HG02610 (cell line): ENCODE measurements at regions not wholly inside any gene's neighbourhood (a gene's known extent, or its start where the extent isn't known, plus 50 kb on each side); places are given as distances from the start of the nearest gene placed in this dataset.
A peak's percentile ranks its signal among the peaks of the same experiment; 100 is the strongest.

Experiments
- ATAC-seq: cut with Tn5 transposase; IDR thresholded peaks from one replicate; pipeline ENCODE4 v1.9.1; 2021; ENCODE audit warnings: mild to moderate bottlenecking, moderate library complexity; ENCODE audit not compliant: unreplicated experiment

DNA sequence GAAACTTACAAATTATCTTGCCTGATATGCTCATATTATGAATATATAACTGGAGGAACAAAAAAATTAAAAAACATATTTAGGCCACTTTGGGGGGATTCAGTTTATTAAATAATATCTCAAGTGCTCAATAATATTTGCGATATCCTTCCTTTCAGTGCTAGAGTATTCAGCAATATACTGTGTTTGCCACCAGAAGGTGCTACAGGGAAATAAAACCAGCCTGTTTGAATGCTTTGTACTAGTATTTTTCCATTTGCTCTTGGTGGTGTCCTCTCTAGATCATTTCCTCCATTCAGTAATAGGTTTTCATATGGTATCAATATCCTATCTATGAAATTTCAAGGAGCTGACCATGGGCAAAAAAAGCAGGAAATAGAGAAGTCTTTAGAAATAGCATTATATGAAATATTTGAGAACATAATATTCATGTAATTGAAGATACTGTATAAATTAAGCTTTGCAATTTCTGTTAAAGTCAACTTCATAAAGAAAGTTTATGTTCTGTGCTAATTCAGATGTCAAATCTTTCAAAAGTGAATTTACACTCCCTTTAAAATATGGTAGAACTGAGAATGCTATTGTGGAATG is 106.2 kb upstream of the NAV3 start:
- no peak for ATAC-seq

DNA sequence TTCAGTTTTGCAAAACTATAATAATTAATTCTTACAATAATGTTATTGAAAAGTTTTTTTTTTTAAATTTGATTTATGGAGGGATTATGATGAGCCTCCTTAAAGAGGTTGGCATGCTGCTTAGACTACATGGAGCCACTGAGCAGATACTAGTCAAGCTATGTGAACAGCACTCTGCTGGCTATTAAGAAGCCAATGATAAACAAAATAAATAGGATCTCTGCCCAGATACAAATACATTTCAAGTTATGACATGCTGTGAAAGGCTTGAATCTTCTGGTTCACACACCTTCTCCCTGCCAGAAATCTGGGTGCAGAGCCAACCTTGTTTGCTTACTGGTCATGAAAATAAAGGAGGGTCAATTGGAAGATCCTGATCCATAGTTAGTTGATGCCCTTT is 107.4 kb upstream of the NAV3 start:
- ATAC-seq, result no peak

DNA sequence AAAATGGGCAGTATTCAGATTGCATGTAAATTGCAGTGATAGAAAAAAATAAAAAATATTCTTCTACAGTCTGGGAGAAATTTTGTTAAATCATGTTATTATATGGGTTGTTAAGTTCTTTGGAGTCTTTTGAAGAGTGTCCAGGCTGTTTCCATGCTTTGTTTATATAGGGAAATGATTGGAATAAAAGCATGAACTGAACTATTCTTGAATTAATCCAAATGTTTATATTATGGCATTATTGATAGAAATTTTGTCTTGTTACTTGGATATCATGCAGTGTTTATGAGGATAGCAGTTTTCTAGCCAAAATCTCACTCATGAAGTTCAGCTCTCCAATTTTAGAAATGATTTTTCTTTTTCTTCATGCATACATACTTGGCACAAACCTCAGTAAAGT is 108.2 kb upstream of the NAV3 start:
- no peak for ATAC-seq

DNA sequence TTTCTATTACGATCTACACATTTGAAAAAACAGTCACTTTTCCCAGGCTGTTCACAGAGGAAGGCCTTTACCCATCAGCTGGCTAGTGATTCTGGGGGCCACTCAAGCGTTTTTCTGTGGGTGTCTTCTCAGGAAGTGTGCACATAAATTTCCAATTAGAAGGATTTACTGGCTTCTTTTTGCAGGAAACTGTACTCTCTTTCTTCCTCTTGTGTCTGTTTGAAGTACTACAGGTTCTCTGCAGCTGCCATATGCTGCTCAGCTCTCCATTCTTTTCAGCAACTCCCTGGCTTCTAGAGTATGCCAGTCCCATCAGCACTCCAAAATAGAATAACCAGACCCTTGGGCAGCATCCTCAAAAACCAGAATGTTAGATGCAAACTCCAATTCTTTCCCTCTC is 110.4 kb upstream of the NAV3 start:
- ATAC-seq, result no peak

DNA sequence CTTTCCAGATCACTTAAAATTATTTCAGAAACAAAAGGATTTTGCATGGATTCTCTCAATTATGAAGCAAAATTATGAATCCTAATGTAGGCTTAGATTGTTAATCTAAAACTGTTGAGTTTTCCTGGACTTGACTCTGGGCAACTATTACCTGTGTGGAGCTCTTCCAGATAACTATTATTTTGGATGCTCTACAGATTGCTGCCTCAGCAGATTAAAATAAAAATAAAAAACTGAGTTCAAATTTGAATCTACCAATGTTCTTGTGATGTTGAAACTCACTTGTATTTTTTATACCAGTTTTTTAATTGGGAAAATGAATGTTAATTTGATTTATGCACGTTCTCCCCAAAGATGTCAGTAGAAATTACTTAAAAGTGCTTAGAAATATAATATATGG is 120.5 kb upstream of the NAV3 start:
- ATAC-seq, result no peak

DNA sequence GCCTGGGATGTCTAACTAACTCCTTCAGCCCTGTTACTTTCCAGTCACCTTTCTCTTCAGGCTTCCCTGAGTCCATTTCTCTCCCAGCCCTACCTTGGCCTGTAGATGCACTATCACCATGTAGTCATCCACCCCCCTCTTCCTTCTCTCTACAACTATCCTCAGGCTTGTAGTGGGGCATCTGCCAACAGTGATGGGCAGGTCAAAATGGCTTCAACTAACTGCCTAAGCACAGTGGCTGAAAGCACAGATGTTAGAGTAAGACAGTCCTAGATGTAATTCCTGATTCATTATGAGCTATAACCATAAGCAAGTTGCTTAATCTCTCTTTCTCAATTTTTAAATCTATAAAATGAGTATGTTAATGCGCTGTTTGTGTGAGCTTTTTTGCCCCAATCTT is 133.6 kb upstream of the NAV3 start:
- ATAC-seq, result no peak

DNA sequence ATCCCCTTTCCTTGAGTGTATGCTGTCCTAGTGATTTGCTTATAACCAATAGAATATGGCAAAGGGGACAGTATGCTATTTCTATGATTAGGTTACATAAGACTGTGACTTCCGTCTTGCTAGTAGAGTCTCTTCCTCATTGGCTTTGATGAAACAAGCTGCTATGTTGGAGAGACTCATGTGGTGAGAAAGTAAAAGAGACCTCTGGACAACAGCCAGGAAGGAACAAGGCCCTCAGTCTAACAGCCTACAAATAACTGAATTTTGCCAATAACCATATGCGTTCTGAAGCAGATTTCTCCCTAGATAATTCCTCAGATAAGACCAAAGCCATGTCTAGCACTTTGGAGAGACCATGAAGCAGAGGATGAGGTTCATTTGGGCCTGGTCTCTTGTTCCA is 134.5 kb upstream of the NAV3 start:
- ATAC-seq, result no peak

DNA sequence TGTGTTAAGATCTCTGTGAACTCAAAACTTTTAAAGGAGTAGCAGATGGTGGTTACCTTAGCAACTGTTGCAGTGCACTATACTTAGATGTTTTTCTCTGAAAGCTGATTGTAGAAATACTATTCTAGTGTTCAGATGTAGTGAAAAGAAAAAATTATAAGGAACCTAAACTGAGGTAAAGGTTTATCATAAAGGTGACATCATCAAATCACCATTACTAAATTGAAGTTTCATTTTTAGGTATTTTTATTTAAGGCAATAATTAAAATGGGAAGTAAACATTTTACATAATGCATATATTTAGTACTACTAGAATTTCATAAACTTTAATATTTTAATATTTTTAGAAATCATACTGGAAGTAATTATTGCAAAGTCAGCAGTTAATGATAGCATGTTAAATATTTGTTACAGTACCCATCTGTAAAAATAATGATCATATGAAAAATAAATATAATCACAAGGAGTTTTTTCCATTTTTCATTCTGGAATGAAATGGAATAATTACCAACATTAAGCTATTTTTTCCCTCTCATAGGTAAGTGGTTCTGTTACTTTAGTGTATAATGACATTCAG is 141.1 kb upstream of the NAV3 start:
- ATAC-seq, result no peak

DNA sequence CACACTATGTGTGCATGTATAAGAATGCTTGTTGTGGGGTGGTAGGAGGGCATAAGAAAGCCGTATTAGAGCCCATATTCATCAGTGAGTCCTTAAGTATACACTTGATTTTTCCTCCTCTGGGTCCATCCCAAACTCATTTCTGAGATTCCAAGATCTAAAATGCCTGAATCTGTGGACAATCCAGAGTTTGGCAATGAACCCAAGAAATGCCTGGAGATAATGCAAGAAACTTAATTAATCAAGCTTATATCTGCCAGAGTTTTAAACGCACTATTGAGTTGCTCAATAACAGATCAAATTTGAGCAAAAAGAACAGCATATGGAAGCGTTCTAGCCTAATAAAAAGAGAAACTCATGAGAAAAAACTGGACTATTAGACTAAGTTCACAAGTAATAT is 143.4 kb upstream of the NAV3 start:
- no peak for ATAC-seq

DNA sequence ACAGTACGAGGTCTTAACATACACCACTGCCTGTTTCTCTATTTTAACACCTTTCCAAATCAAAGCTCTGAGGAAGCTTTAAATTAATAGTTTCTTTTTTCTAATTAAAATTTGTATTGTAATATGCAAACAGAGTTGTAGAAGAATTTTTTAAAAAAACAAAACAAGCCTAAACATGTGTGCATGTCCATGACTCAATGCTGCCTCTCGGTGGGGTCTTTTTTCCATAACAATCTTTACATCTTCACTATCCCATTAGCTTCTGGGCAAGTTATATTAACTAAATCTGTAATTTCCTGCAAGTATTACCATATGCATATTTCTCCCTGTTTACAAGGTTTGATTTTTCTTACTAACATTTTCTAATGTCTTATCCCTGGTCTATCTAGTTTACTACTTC is 143.9 kb upstream of the NAV3 start:
- ATAC-seq, result no peak

DNA sequence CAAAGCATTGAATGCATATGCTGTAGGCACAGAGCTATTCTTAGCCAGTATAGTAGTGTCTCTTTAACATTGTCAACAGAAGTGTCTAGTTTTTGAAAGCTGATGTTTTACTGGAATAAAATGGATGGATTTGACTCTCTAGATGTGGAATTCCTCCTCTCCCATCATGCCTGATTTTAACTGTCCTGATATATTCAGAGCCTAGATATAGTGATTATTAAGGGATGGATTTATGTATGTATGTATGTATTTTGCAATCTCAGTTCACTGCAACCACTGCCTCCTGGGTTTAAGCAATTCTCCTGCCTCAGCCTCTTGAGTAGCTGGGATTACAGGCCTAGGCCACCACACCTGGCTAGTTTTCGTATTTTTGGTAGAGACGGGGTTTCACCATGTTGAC is 144.8 kb upstream of the NAV3 start:
- ATAC-seq, result no peak

DNA sequence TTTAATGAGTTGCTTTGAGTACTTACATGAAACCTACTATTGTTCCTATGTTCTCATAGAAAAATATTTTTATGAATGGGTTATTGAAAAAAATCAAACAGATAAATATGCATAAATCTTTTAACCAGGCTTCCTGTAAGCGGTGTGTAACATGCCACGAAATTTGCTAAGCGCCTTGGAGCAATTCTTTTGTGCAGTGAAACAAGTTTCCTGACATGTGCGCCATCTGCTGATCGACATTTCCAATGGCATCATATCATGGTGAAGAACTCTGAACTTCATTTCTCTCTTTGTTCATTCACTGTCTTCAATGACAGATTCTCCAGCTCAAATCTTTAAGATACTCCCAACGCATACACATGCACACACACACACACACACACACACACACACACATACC is 145.6 kb upstream of the NAV3 start:
- peak; percentile 66 for ATAC-seq

DNA sequence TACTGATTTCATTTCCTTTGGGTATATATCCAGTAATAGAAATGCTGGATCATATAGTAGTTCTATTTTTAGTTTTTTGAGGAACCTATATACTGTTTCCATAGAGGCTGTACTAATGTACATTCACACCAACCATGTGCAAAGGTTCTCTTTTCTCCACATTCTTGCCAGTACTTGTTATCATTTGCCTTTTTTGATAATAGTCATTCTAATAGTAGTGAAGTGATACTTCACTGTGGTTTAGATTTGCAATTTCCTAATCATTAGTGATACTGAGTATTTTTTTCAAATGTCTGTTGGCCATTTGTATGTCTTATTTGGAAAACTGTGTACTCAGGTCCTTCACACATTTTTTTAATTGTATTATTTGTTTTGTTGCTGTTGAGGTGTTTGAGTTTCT is 148.2 kb upstream of the NAV3 start:
- no peak for ATAC-seq

DNA sequence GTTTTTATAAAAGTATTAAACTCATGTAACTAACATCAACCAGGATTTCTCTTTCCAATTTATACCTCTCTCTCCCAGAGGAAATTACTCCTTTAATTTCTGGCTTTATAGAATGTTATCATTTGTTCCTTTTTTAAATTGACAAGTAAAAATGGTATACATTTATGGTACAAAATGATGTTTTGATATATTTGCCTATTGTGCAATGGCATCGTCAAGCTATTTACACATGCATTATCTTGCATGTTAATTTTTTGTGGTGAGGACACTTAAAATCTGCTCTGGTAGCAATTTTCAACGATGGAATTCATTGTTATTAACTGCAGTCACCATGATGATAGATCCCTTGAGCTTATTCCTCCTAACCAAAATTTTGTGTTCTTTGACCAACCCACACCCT is 149.0 kb upstream of the NAV3 start:
- no peak for ATAC-seq

DNA sequence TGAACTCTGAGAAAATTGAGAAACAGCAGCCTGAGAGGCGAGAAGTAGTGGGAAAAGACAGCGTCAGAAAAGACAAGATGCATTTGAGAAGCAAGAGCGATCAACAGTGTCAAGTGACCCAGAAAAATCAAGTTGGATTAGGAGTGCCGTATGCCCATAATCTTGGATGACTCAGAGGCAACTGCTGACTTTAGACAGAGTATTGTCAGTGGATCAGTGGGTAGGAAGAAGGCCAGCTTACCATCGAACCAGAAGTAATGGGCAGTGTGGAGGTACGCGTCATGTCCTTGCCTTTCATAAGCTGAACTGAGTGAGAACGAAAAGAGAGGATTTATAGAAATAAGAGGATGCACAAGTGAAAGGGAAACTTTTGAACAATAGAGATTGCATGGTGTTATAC is 151.0 kb upstream of the NAV3 start:
- no peak for ATAC-seq

DNA sequence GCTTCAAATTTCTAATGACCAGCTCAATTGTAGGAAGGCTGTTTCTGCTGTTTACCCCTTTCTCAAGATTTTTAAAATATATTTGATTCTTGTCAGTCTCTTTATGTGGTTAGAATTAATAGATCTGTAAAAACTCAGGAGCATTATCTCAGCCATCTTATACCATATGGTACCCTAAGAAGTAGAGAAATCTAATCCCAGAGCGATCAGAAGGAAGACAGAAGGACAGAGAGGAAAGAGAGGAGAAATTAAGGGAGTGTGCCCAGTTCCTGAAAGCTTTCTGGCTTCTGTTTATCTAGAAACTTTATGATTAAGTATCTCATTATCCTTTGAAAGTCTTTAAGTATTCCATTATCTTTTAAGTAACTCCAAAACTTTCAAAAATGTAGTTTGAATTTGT is 152.1 kb upstream of the NAV3 start:
- ATAC-seq, result no peak

DNA sequence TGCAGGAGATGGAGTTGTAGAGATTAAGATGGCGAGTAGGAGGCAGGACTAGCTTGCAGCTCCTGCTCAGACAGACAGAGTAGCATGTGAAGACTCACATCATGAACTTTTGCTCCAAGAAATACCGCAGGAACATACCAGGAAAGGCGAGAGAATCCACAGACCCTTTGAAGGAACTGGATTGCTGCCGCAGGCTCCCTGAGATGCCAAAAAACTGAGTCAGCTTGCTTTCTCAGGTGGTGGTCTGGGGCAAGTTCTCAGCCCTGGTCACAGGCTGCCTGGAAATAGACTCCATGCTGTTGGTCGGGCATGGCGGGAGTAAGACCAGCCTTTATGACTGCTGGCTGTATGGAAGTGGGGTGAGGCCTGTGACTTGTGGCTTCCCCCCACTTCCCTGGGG is 163.6 kb upstream of the NAV3 start:
- no peak for ATAC-seq

DNA sequence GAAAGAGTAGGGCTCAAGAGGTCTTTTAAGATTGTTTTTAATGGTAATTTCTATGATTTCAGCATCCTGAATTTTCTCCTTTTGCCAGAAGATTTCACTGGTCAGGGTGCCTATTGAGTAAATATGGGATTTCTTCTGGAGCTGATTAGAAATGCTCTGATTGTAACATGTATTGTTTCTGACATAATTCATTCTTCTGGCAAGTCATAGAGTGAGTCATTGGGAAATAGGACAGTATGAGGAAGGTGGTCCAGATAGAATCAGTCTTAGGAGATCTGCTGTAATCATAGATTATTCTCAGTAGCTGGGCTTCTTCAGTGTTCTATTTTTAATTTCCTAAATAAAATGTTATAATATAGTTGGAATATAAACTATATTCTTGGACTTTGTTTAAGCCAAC is 182.0 kb upstream of the NAV3 start:
- no peak for ATAC-seq

DNA sequence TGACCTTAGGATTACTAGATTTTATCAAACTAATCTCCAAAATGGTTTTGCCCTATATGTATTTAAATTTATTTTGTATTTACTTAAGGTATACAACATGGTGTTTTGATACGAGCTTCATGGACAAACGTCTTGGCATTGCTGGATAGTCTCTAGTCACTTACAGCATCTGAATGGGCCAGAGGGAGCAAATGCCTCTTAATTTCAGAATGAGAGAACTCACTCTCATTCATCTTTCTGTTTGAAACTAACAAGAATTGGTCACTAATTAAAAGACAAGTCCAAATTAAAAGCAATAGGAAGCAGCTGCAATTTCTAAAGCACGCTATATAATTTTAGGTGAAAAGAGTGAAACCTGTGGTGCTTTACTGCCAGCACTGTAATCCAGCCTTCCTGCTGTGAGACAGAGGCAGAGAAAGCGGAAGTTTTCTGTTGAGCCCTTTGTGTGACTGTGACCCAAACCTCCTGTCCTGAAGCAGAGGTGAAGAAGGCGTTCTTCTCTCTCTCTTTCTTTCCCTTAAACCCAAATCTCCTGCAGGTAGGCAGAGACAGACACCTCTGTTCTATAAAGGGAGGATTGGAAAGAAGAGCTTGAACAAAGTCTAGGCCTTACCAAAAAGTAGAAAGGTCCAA is 184.6 kb upstream of the NAV3 start:
- ATAC-seq, result no peak

DNA sequence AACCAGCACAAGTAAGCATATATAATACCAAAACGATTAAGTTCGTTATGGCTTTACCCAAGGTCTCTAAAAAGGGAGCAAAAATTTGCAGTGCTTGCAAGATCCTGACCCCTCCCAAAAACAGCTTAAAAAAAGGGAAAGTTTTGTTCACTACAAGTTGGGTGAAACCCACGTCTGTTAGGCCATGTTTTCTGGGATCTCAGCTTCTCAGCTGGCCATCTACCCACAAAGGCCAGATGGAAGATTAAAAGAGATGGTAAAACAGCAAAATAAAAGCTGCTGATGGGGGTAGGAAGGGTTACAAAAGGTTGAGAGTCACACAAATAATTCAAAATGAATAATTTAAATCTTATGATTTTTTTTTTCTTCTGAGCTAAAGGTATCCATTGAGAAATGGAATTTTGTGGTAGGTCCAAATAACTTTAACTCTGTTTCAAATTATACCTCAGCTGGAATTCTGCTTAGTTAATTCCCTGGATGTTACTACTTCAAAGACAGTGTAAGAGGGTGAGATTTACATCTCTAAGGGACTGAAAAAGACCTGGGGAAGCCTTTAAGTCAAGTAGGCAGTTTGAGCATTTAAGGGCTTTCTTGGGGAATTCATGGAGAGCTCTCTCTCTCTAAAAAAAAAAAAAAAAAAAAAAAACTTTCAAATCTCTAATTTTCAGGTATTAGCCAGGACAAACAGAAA is 185.6 kb upstream of the NAV3 start:
- ATAC-seq, result no peak

DNA sequence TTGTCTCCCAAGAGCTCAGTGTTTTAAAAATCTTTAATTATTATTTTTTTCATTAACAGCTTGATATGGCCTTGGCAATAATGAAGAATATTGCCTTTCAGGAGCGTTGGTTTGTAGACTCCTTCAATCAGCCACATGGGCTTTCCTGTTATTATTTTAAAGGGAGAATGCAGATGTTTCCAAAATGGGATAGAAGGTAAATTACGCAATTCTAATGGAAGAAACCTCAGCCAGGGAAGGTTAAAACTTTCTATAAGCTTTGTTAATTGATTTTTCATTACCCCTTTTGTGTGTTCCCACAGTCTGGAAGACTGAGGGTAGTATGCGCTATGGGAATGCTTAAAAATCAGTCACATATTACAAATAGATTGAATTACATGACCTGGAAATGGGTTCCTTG is 188.4 kb upstream of the NAV3 start:
- no peak for ATAC-seq

DNA sequence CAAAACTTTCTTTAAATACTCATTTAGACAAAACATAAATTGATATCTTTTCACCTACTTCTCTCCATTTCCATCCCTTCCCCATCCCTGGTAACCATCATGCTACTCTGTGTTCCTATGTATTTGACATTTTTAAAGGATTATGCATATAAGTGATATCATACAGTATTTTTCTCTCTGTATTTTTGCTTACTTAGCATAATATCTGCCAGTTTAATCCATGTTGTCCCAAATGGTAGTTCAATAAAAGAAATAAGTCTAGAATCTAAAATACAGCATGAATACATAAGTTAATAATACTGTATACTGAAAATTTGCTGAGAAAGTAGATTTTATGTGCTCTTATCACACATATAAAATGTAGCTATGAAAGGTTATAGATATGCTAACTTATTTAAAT is 190.3 kb upstream of the NAV3 start:
- no peak for ATAC-seq
